Thyroid gland (tissue), 4 donors: ENCODE measurements at regions not wholly inside any gene's neighbourhood (a gene's known extent, or its start where the extent isn't known, plus 50 kb on each side); places are given as distances from the start of the nearest gene placed in this dataset.

Experiments used
- DNase-seq, 2 donors: peaks; one replicate each; pipeline ENCODE4 v3.0.0-alpha.2; 2019
- H3K27ac ChIP-seq, 3 donors: fragments of 200-600 bp; sonication (generic); 1 replicate in 2 of 3; 2 replicates in 1 of 3; pipeline ENCODE4 v1.5.1; 2016 to 2019; ENCODE audit warnings: mild to moderate bottlenecking in 1 of 3, moderate library complexity in 1 of 3
- H3K27me3 ChIP-seq: fragments of 200-600 bp; sonication (generic); one replicate; pipeline ENCODE4 v1.5.1; 2019
- H3K36me3 ChIP-seq, 2 donors: fragments of 200-600 bp; sonication (generic); one replicate each; pipeline ENCODE4 v1.5.1; 2016 to 2019
- H3K4me1 ChIP-seq, 2 donors: fragments of 200-600 bp; sonication (generic); one replicate each; pipeline ENCODE4 v1.5.1; 2017 to 2019
- H3K4me3 ChIP-seq, 3 donors: fragments of 200-600 bp; sonication (generic); replicated peaks in 1 of 3; 1 replicate in 2 of 3; 2 replicates in 1 of 3; pipeline ENCODE4 v1.5.1; 2016; ENCODE audit warnings: mild to moderate bottlenecking in 1 of 3
- H3K9me3 ChIP-seq: fragments of 200-600 bp; sonication (generic); one replicate; pipeline ENCODE4 v1.5.1; 2017
- POLR2A ChIP-seq, 2 donors: fragments of 450-650 bp; IDR thresholded peaks; one replicate each; pipeline ENCODE4 v1.6.1; 2017; ENCODE audit warnings: antibody characterized with exemption in 2 of 2, mild to moderate bottlenecking in 2 of 2, moderate library complexity in 1 of 2
- WGBS, 2 donors: methylation state at CpG; one replicate each; pipeline ENCODE4 v1.1.5; 2017; 5-methylcytosine and 5-hydroxymethylcytosine counted together
- intact Hi-C: fragments of 100-400 bp; cut with DNase I; formaldehyde crosslinking; loops from one replicate; pipeline ENCODE4 v1.15.1; 2023
- TF ChIP-seq, protein P1 (sequence below), 6 experiments: fragments of 200-600 bp in 3 of 6; fragments of 450-650 bp in 3 of 6; sonication (generic) in 3 of 6; IDR thresholded peaks; one replicate each; pipeline ENCODE4 v1.5.1; 2016 to 2019; ENCODE audit warnings: antibody characterized with exemption in 6 of 6, mild to moderate bottlenecking in 2 of 6, inconsistent platforms in 1 of 6, moderate library complexity in 1 of 6

DNA sequence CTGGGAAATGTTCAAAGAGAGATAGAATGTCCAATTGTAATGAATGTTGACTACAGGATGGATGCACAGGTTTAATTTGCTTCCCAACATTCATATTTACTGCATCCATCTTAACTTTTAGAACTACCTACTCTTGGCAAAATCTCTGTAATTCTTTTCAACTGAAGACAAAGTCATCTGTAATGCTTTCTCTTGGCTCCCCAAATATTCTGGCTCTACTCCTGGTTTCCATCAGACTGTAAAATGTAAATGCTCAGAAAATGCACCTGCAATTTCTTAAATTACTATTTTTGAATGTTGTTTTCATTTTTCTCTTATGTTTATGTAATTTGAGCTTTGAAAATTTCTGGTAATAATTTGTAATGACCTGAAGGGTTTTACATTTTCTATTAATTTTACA, 480.8 kb upstream of the IMPG1 start:
- no peak for DNase-seq
- intact Hi-C loops = no loop called here

DNA sequence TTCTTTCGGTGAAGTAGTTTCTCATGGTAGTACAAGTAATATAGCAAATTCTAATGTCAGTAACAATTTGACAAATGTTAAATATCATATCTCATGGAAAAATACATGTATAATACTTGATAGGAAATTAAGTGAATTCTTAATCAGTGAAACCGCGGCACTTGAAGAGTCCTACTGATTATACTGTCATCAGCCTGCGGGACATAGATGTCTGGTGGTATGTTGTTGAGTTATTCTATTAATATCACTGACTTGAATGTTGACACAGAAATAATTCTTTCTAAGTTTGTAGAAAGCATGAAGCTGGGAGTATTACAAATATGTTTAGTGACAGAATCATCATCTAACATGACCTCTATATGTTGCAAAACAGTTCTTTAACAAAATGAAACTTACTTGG, 479.8 kb upstream of the IMPG1 start:
- Histone ChIP-seq H3K4me1 (no peaks in the 10 kb centered on the region), H3K9me3 (no peaks in the 10 kb centered on the region), H3K27me3 (no peaks in the 10 kb centered on the region), H3K27ac (no peak overlapping the region), H3K36me3 (no peaks in the 10 kb centered on the region), H3K4me3 (no peak overlapping the region)
- intact Hi-C loops = no loop called here
- DNase-seq = no peak
- TF ChIP-seq POLR2A (IDR thresholded peaks at IDR 0.05) = no peak
- TF ChIP-seq, protein P1, sequence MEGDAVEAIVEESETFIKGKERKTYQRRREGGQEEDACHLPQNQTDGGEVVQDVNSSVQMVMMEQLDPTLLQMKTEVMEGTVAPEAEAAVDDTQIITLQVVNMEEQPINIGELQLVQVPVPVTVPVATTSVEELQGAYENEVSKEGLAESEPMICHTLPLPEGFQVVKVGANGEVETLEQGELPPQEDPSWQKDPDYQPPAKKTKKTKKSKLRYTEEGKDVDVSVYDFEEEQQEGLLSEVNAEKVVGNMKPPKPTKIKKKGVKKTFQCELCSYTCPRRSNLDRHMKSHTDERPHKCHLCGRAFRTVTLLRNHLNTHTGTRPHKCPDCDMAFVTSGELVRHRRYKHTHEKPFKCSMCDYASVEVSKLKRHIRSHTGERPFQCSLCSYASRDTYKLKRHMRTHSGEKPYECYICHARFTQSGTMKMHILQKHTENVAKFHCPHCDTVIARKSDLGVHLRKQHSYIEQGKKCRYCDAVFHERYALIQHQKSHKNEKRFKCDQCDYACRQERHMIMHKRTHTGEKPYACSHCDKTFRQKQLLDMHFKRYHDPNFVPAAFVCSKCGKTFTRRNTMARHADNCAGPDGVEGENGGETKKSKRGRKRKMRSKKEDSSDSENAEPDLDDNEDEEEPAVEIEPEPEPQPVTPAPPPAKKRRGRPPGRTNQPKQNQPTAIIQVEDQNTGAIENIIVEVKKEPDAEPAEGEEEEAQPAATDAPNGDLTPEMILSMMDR (IDR thresholded peaks at IDR 0.05) = no peak
- 62 to 73% methylated on average over 4 of the region's 4 CpGs for WGBS, 2 donors

More for the DNA sequence above, 480.8 kb upstream of the IMPG1 start:
- no peak overlapping the region for H3K27ac ChIP-seq
- TF ChIP-seq, protein P1 (IDR thresholded peaks at IDR 0.05) = no peak
- no peak for TF ChIP-seq POLR2A (IDR thresholded peaks at IDR 0.05)
- H3K27me3 ChIP-seq = no peaks in the 10 kb centered on the region
- no peak overlapping the region for H3K4me3 ChIP-seq
- H3K36me3 ChIP-seq = no peaks in the 10 kb centered on the region
- no peaks in the 10 kb centered on the region for H3K4me1 ChIP-seq
- H3K9me3 ChIP-seq = no peaks in the 10 kb centered on the region

DNA sequence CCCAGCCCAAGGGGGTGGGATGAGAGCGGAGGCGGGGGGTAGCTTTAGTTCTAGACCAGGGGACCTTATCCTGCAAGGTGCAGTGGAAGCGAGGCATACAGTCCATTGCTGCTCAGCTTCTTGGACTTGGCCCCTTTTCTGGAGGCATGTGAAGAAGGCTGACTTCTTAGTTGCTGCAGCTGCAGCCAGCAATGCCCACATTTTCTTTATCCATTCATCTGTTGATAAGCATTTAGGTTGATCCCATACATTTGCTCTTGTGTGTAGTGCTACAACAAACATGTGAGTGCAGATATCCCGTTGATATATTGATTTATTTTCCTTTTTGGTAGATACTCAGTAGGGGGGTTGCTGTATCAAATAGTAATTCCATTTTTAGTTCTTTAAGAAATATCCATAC, 461.2 kb upstream of the IMPG1 start:
- no peaks in the 10 kb centered on the region for H3K9me3 ChIP-seq
- TF ChIP-seq, protein P1 (IDR thresholded peaks at IDR 0.05) = no peak
- TF ChIP-seq POLR2A (IDR thresholded peaks at IDR 0.05) = no peak
- H3K4me3 ChIP-seq = no peak overlapping the region
- DNase-seq = no peak
- 82 to 94% methylated on average over 2 to 4 of the region's 4 CpGs for WGBS, 2 donors
- H3K4me1 ChIP-seq = no peaks in the 10 kb centered on the region
- intact Hi-C loops = no loop called here
- no peak overlapping the region for H3K27ac ChIP-seq
- no peaks in the 10 kb centered on the region for H3K27me3 ChIP-seq
- H3K36me3 ChIP-seq = no peaks in the 10 kb centered on the region

DNA sequence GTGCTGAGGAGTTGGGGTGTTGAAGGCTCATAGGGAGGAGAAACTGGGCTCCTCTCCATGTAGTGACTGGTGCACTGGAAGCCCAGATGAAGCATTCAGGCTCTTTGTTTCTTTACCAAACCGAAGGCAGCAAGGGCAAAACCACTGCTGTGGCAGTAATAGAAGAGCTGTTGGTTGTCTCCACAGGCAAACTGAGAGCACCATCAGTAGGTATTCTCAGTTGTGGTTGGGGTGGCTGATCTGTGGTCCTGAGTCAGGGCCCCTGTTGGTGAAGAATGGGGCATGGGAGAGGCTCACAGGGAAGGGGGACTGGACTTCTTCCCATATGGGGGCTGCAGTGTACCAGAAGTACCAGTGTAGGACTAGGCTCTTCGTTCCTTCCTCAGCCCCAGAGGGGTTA, 460.2 kb upstream of the IMPG1 start:
- intact Hi-C loops = no loop called here
- H3K27me3 ChIP-seq = no peaks in the 10 kb centered on the region
- H3K4me3 ChIP-seq = no peak overlapping the region
- H3K27ac ChIP-seq = no peak overlapping the region
- WGBS, 2 donors = 50 to 68% methylated on average over 1 to 2 of the region's 2 CpGs
- no peaks in the 10 kb centered on the region for H3K9me3 ChIP-seq
- H3K36me3 ChIP-seq = no peaks in the 10 kb centered on the region
- H3K4me1 ChIP-seq = no peaks in the 10 kb centered on the region
- TF ChIP-seq, protein P1 (IDR thresholded peaks at IDR 0.05) = no peak
- TF ChIP-seq POLR2A (IDR thresholded peaks at IDR 0.05) = no peak
- no peak for DNase-seq

DNA sequence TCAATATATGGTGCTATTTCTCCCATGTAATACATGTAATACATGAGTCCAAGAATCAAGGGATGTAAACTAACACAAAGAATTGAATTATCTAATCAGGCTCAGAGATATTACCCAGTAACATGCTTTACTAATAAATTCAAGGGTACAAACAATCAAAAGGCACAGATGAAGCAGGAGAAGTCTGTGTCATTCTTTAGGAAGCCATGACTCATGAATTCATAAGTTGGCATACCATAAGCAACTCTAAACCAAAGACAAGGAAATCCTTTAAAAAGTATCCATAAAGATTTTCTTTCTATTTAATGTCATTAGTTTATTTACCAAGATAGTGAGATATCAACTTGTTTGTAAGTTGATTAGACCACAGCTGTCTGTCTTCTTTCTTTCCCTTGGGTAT, 446.0 kb upstream of the IMPG1 start:
- H3K4me3 ChIP-seq = no peak overlapping the region
- DNase-seq = no peak
- no peaks in the 10 kb centered on the region for H3K9me3 ChIP-seq
- H3K27ac ChIP-seq = no peak overlapping the region
- no peaks in the 10 kb centered on the region for H3K4me1 ChIP-seq
- no peaks in the 10 kb centered on the region for H3K27me3 ChIP-seq
- no peak for TF ChIP-seq POLR2A (IDR thresholded peaks at IDR 0.05)
- TF ChIP-seq, protein P1 (IDR thresholded peaks at IDR 0.05) = no peak
- intact Hi-C loops = no loop called here
- no peaks in the 10 kb centered on the region for H3K36me3 ChIP-seq
